SK-N-SH (cell line): ENCODE measurements at regions not wholly inside any gene's neighbourhood (a gene's known extent, or its start where the extent isn't known, plus 50 kb on each side); places are given as distances from the start of the nearest gene placed in this dataset.

Experiments used
- CTCF ChIA-PET: fragments of 300-600, 350-600 bp; formaldehyde crosslinking; extraction: SDS; loops from one replicate; lab custom pipeline; 2021; lab: Yijun Ruan, JAX
- POLR2A ChIA-PET: fragments of 350-600 bp; sonication (Branson Sonifier 250); formaldehyde crosslinking; extraction: SDS; loops from one replicate; lab custom pipeline; 2020; ENCODE audit warnings: antibody characterized with exemption, inconsistent platforms; lab: Yijun Ruan, JAX
- DNase-seq: peaks from one replicate; pipeline ENCODE4 v3.0.0; 2012
- H2AFZ ChIP-seq: fragments of 200-600 bp; sonication (generic); 2 replicates; pipeline ENCODE4 v1.8.1; 2016; ENCODE audit warnings: antibody characterized with exemption, mild to moderate bottlenecking, low read depth
- H3F3A ChIP-seq: fragments of 200-600 bp; sonication (generic); replicated peaks from 2 replicates; pipeline ENCODE3; 2016; ENCODE audit warnings: antibody characterized with exemption, mild to moderate bottlenecking; ENCODE audit not compliant: insufficient read depth
- H3K27ac ChIP-seq, 2 experiments: fragments of 200-500 bp in 1 of 2; fragments of 200-600 bp in 1 of 2; sonication (Bioruptor generic) in 1 of 2; sonication (generic), shearing (Covaris generic) in 1 of 2; 2 replicates each; pipeline versions ENCODE4 v1.5.1 to v1.6.1; 2014 to 2016; ENCODE audit warnings: low read depth in 2 of 2, inconsistent platforms in 1 of 2, low read length in 1 of 2, mild to moderate bottlenecking in 1 of 2, mixed read lengths in 1 of 2
- H3K27me3 ChIP-seq: fragments of 200-600 bp; sonication (generic), shearing (Covaris generic); 2 replicates; pipeline ENCODE4 v1.6.1; 2016; ENCODE audit warnings: mixed run types; ENCODE audit not compliant: insufficient read depth
- H3K36me3 ChIP-seq, 2 experiments: fragments of 200-500 bp in 1 of 2; fragments of 200-600 bp in 1 of 2; sonication (Bioruptor generic) in 1 of 2; sonication (generic) in 1 of 2; replicated peaks in 1 of 2; 2 replicates each; pipeline versions ENCODE3 to v1.5.1; 2014 to 2016; ENCODE audit warnings: low read length in 1 of 2, mild to moderate bottlenecking in 1 of 2; ENCODE audit not compliant: insufficient read depth in 2 of 2, control insufficient read depth in 1 of 2
- H3K4me1 ChIP-seq, 2 experiments: fragments of 200-500 bp in 1 of 2; fragments of 200-600 bp in 1 of 2; sonication (Bioruptor generic) in 1 of 2; sonication (generic), shearing (Covaris generic) in 1 of 2; 2 replicates each; pipeline versions ENCODE4 v1.5.1 to v1.6.1; 2014 to 2016; ENCODE audit warnings: low read depth in 1 of 2, low read length in 1 of 2, mixed run types in 1 of 2; ENCODE audit not compliant: insufficient read depth in 2 of 2, control insufficient read depth in 1 of 2
- H3K4me2 ChIP-seq: fragments of 200-600 bp; sonication (generic), shearing (Covaris generic); 2 replicates; pipeline ENCODE4 v1.6.1; 2017; ENCODE audit warnings: mixed run types
- H3K4me3 ChIP-seq, 2 experiments: fragments of 200-500 bp in 1 of 2; fragments of 200-600 bp in 1 of 2; sonication (Bioruptor generic) in 1 of 2; sonication (generic), shearing (Covaris generic) in 1 of 2; 2 replicates each; pipeline versions ENCODE4 v1.5.1 to v1.8.1; 2014 to 2016; ENCODE audit warnings: low read depth in 2 of 2, inconsistent platforms in 1 of 2, low read length in 1 of 2, mild to moderate bottlenecking in 1 of 2, mixed read lengths in 1 of 2, moderate library complexity in 1 of 2
- H3K79me2 ChIP-seq: fragments of 200-600 bp; sonication (generic); 2 replicates; pipeline ENCODE4 v1.8.1; 2017; ENCODE audit warnings: mild to moderate bottlenecking; ENCODE audit not compliant: insufficient read depth
- H3K9ac ChIP-seq: fragments of 200-600 bp; sonication (generic); 2 replicates; pipeline ENCODE4 v1.6.1; 2017; ENCODE audit warnings: mixed run types
- H3K9me2 ChIP-seq: fragments of 200-600 bp; sonication (generic); 2 replicates; pipeline ENCODE4 v1.6.1; 2017; ENCODE audit warnings: mixed run types
- H3K9me3 ChIP-seq: fragments of 200-600 bp; sonication (generic); 2 replicates; pipeline ENCODE4 v1.6.1; 2017; ENCODE audit warnings: mixed run types, mild to moderate bottlenecking, moderate library complexity
- H4K20me1 ChIP-seq: fragments of 200-600 bp; sonication (generic); 2 replicates; pipeline ENCODE4 v1.6.1; 2017; ENCODE audit warnings: mild to moderate bottlenecking, mixed run types; ENCODE audit not compliant: insufficient read depth
- ELF1 ChIP-seq: IDR thresholded peaks from 2 replicates; pipeline ENCODE4 v1.4.0; 2012
- FOXJ3 ChIP-seq: sonication (generic); formaldehyde crosslinking; IDR thresholded peaks from 2 replicates; pipeline ENCODE4 v1.5.1; 2020; ENCODE audit warnings: mild to moderate bottlenecking, missing genetic modification reagents
- GABPA ChIP-seq: IDR thresholded peaks from 2 replicates; pipeline ENCODE4 v1.4.0; 2012; ENCODE audit warnings: low read depth, mild to moderate bottlenecking
- GATA2 ChIP-seq: sonication (generic); formaldehyde crosslinking; IDR thresholded peaks from 2 replicates; pipeline ENCODE4 v1.5.0; 2020; ENCODE audit warnings: mild to moderate bottlenecking, missing genetic modification reagents
- JUND ChIP-seq: IDR thresholded peaks from 2 replicates; pipeline ENCODE4 v1.4.0; 2012
- MAX ChIP-seq: IDR thresholded peaks from 2 replicates; pipeline ENCODE4 v1.4.0; 2012; ENCODE audit warnings: low read depth
- MXI1 ChIP-seq: IDR thresholded peaks from 2 replicates; pipeline ENCODE4 v1.6.1; 2012; ENCODE audit warnings: mild to moderate bottlenecking, low read depth, low read length, improper control_type of control experiment
- NFIC ChIP-seq: IDR thresholded peaks from 2 replicates; pipeline ENCODE4 v1.4.0; 2012; ENCODE audit warnings: borderline replicate concordance
- POLR2AphosphoS5 ChIP-seq: IDR thresholded peaks from 2 replicates; pipeline ENCODE4 v1.6.1; 2012; ENCODE audit warnings: low read depth, low read length
- RCOR1 ChIP-seq: fragments of 150-350 bp; IDR thresholded peaks from 2 replicates; pipeline ENCODE4 v1.6.1; 2017; ENCODE audit warnings: antibody characterized with exemption, low read length
- RXRA ChIP-seq: IDR thresholded peaks from 2 replicates; pipeline ENCODE4 v1.4.0; 2012; ENCODE audit warnings: low read depth, mild to moderate bottlenecking, borderline replicate concordance
- SIN3A ChIP-seq: IDR thresholded peaks from 2 replicates; pipeline ENCODE4 v1.6.1; 2012; ENCODE audit warnings: low read depth, mild to moderate bottlenecking, low read length, moderate library complexity, borderline replicate concordance
- TAF1 ChIP-seq: IDR thresholded peaks from 2 replicates; pipeline ENCODE4 v1.6.1; 2012; ENCODE audit warnings: low read depth, mild to moderate bottlenecking, low read length, moderate library complexity, borderline replicate concordance
- TCF12 ChIP-seq: IDR thresholded peaks from 2 replicates; pipeline ENCODE4 v1.4.0; 2012
- TEAD4 ChIP-seq: IDR thresholded peaks from 2 replicates; pipeline ENCODE4 v1.4.0; 2012; ENCODE audit warnings: mild to moderate bottlenecking, borderline replicate concordance; ENCODE audit not compliant: insufficient read depth
- YY1 ChIP-seq: IDR thresholded peaks from 2 replicates; pipeline ENCODE4 v1.4.0; 2012; ENCODE audit warnings: low read depth, mild to moderate bottlenecking
- ZBTB33 ChIP-seq: IDR thresholded peaks from 2 replicates; pipeline ENCODE4 v1.4.0; 2012; ENCODE audit warnings: low read depth, borderline replicate concordance
- WGBS: methylation state at CpG from one replicate; pipeline ENCODE4 v1.1.6; 2017; ENCODE audit warnings: low lambda C conversion rate; 5-methylcytosine and 5-hydroxymethylcytosine counted together
- TF ChIP-seq, protein P1 (sequence below): IDR thresholded peaks from 2 replicates; pipeline ENCODE4; 2012
- TF ChIP-seq, protein P2 (sequence below): fragments of 200-600 bp; sonication (generic); IDR thresholded peaks from 2 replicates; pipeline ENCODE4 v1.6.1; 2017; ENCODE audit warnings: antibody characterized with exemption, mild to moderate bottlenecking, moderate library complexity
- TF ChIP-seq, protein P3 (sequence below): IDR thresholded peaks from 2 replicates; pipeline ENCODE4 v1.6.1; 2012; ENCODE audit warnings: mild to moderate bottlenecking, low read depth, low read length, moderate library complexity

GRCh38 chr2:173770947-173771678, 194.1 kb downstream of the SP3 start:
- WGBS, result 54% methylated on average over 5 of the region's 5 CpGs
- H3K27ac ChIP-seq, result no peak overlapping the region
- no peaks in the 10 kb centered on the region for H3K9me2 ChIP-seq
- H3K36me3 ChIP-seq, result no peaks in the 10 kb centered on the region
- no peak overlapping the region for H3K4me3 ChIP-seq
- POLR2A ChIA-PET, result no interaction called here
- no peaks in the 10 kb centered on the region for H3K9me3 ChIP-seq
- H3K27me3 ChIP-seq, result peaks cover 11% of the 10 kb centered on the region; the same call in 1 of the 2 replicates
- CTCF ChIA-PET, result interaction anchor here (0.9 to 1.4 kb wide), 2 partner anchors 570 to 1210 kb away, joined by 3 to 6 read pairs; no protein-coding TSS in a partner anchor
- H3K4me1 ChIP-seq, result no peaks in the 10 kb centered on the region
- H3F3A ChIP-seq, result no peaks in the 10 kb centered on the region
- no peak overlapping the region for H3K9ac ChIP-seq
- TF ChIP-seq ZBTB33 (no peak), FOXJ3 (no peak), RCOR1 (no peak), GATA2 (no peak), TCF12 (no peak), TAF1 (no peak), ELF1 (no peak), GABPA (no peak), MAX (no peak), RXRA (no peak), SIN3A (no peak), TEAD4 (no peak), POLR2AphosphoS5 (no peak), JUND (no peak), NFIC (no peak), YY1 (no peak), MXI1 (no peak)
- TF ChIP-seq, protein P1, sequence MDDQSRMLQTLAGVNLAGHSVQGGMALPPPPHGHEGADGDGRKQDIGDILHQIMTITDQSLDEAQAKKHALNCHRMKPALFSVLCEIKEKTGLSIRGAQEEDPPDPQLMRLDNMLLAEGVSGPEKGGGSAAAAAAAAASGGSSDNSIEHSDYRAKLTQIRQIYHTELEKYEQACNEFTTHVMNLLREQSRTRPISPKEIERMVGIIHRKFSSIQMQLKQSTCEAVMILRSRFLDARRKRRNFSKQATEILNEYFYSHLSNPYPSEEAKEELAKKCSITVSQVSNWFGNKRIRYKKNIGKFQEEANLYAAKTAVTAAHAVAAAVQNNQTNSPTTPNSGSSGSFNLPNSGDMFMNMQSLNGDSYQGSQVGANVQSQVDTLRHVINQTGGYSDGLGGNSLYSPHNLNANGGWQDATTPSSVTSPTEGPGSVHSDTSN, result no peak
- TF ChIP-seq, protein P2, sequence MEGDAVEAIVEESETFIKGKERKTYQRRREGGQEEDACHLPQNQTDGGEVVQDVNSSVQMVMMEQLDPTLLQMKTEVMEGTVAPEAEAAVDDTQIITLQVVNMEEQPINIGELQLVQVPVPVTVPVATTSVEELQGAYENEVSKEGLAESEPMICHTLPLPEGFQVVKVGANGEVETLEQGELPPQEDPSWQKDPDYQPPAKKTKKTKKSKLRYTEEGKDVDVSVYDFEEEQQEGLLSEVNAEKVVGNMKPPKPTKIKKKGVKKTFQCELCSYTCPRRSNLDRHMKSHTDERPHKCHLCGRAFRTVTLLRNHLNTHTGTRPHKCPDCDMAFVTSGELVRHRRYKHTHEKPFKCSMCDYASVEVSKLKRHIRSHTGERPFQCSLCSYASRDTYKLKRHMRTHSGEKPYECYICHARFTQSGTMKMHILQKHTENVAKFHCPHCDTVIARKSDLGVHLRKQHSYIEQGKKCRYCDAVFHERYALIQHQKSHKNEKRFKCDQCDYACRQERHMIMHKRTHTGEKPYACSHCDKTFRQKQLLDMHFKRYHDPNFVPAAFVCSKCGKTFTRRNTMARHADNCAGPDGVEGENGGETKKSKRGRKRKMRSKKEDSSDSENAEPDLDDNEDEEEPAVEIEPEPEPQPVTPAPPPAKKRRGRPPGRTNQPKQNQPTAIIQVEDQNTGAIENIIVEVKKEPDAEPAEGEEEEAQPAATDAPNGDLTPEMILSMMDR, result no peak
- TF ChIP-seq, protein P3, sequence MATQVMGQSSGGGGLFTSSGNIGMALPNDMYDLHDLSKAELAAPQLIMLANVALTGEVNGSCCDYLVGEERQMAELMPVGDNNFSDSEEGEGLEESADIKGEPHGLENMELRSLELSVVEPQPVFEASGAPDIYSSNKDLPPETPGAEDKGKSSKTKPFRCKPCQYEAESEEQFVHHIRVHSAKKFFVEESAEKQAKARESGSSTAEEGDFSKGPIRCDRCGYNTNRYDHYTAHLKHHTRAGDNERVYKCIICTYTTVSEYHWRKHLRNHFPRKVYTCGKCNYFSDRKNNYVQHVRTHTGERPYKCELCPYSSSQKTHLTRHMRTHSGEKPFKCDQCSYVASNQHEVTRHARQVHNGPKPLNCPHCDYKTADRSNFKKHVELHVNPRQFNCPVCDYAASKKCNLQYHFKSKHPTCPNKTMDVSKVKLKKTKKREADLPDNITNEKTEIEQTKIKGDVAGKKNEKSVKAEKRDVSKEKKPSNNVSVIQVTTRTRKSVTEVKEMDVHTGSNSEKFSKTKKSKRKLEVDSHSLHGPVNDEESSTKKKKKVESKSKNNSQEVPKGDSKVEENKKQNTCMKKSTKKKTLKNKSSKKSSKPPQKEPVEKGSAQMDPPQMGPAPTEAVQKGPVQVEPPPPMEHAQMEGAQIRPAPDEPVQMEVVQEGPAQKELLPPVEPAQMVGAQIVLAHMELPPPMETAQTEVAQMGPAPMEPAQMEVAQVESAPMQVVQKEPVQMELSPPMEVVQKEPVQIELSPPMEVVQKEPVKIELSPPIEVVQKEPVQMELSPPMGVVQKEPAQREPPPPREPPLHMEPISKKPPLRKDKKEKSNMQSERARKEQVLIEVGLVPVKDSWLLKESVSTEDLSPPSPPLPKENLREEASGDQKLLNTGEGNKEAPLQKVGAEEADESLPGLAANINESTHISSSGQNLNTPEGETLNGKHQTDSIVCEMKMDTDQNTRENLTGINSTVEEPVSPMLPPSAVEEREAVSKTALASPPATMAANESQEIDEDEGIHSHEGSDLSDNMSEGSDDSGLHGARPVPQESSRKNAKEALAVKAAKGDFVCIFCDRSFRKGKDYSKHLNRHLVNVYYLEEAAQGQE, result no peak
- no peak overlapping the region for H2AFZ ChIP-seq
- H3K79me2 ChIP-seq, result no peaks in the 10 kb centered on the region
- H3K4me2 ChIP-seq, result no peak overlapping the region
- H4K20me1 ChIP-seq, result no peaks in the 10 kb centered on the region
- DNase-seq, result no peak
